Stimulated activated CD8-positive, alpha-beta memory T cell treated with anti-CD3 and anti-CD28 coated beads, Interleukin-12 subunit alpha, Interleukin-12 subunit beta, amount 100 ng/mL, for 24 hours (primary cell): ENCODE measurements at regions not wholly inside any gene's neighbourhood (a gene's known extent, or its start where the extent isn't known, plus 50 kb on each side); places are given as distances from the start of the nearest gene placed in this dataset.

Experiments used
- DNase-seq: peaks from one replicate; pipeline ENCODE4 v3.0.0-alpha.2; 2020; ENCODE audit errors: extremely low read depth

GRCh38 chr2:8003462-8004075 lies 678.3 kb upstream of the ID2 start:
- no peak for DNase-seq

GRCh38 chr2:8004250-8004681 lies 677.6 kb upstream of the ID2 start:
- DNase-seq = no peak

GRCh38 chr2:8006181-8006580 lies 675.7 kb upstream of the ID2 start:
- DNase-seq = no peak

- DNase-seq = no peak
Observed at GRCh38 chr2:8006626-8007025, 675.2 kb upstream of the ID2 start.

- DNase-seq = no peak
Observed at GRCh38 chr2:8009010-8009597, 672.8 kb upstream of the ID2 start.

GRCh38 chr2:8015848-8016600 lies 665.8 kb upstream of the ID2 start:
- DNase-seq = no peak

GRCh38 chr2:8016688-8017087 lies 665.2 kb upstream of the ID2 start:
- DNase-seq = no peak

- no peak for DNase-seq
Observed at GRCh38 chr2:8018956-8019355, 662.9 kb upstream of the ID2 start.

- DNase-seq = no peak
Observed at GRCh38 chr2:8019934-8020333, 661.9 kb upstream of the ID2 start.

- no peak for DNase-seq
Observed at GRCh38 chr2:8021921-8022320, 659.9 kb upstream of the ID2 start.

GRCh38 chr2:8022908-8023640 lies 658.8 kb upstream of the ID2 start:
- no peak for DNase-seq

- no peak for DNase-seq
Observed at GRCh38 chr2:8024506-8024905, 657.4 kb upstream of the ID2 start.

GRCh38 chr2:8026381-8026780 lies 655.5 kb upstream of the ID2 start:
- DNase-seq = no peak

- DNase-seq = no peak
Observed at GRCh38 chr2:8027387-8027786, 654.5 kb upstream of the ID2 start.

GRCh38 chr2:8028036-8028435 lies 653.8 kb upstream of the ID2 start:
- no peak for DNase-seq

- no peak for DNase-seq
Observed at GRCh38 chr2:8028436-8028835, 653.4 kb upstream of the ID2 start.

- DNase-seq = no peak
Observed at GRCh38 chr2:8028981-8029380, 652.9 kb upstream of the ID2 start.

- no peak for DNase-seq
Observed at GRCh38 chr2:8030573-8031303, 651.1 kb upstream of the ID2 start.

- no peak for DNase-seq
Observed at GRCh38 chr2:8031370-8031769, 650.5 kb upstream of the ID2 start.

- no peak for DNase-seq
Observed at GRCh38 chr2:8033546-8034096, 648.2 kb upstream of the ID2 start.

GRCh38 chr2:8036366-8036765 lies 645.5 kb upstream of the ID2 start:
- DNase-seq = no peak

GRCh38 chr2:8039732-8040131 lies 642.1 kb upstream of the ID2 start:
- no peak for DNase-seq
